ENCODE measurements at regions not wholly inside any gene's neighbourhood (a gene's known extent, or its start where the extent isn't known, plus 50 kb on each side); places are given as distances from the start of the nearest gene placed in this dataset.

DNA sequence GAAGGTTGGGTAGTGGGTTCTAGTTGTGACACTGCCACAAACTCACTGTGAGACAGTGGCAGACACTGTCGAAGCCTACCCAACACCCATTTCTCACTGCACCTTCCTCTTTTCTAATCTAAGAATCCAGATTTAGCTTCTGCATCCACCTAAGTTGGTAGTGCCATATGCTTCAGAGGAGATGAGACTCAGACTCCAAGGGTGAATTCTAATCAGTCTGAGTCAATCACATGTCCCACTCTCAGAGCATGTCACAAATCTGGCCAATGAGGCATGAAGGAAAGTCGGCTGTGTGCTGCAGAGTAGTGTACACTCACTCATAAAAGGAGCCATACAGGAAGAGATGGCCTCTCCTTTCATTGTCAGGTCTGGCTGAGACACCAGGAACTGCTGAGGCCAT is 102.1 kb upstream of the RAP1B start:
- H3K9me3 ChIP-seq (ENCODE audit: control extremely low read depth in 1 of 5, control insufficient read depth in 4 of 5, insufficient read depth in 2 of 5, low read depth in 1 of 5, low read length in 4 of 5) = no peaks in the 10 kb centered on the region
- DNase-seq = peak in 2 of 3 donors; percentile 72 to 85
- CTCF ChIA-PET = interaction anchor here (1.0 kb wide), 1 partner anchor 13 kb away, joined by 4 read pairs; no protein-coding TSS in a partner anchor
- no peak overlapping the region for H3K27ac ChIP-seq (ENCODE audit: insufficient read depth in 1 of 2, low read depth in 1 of 2, low read length in 2 of 2, poor library complexity in 1 of 2, severe bottlenecking in 2 of 2)
- no peaks in the 10 kb centered on the region for H3K36me3 ChIP-seq (ENCODE audit: control insufficient read depth in 4 of 4, insufficient read depth in 4 of 4, low read length in 3 of 4)
- no peak overlapping the region for H3K4me3 ChIP-seq (ENCODE audit: control insufficient read depth in 1 of 7, extremely low read depth in 1 of 7, insufficient read depth in 4 of 7, low read depth in 2 of 7, low read length in 6 of 7)
- POLR2A ChIA-PET = no interaction called here
- peaks cover 0 to 6% (median 2%) of the 10 kb centered on the region in 4 experiments for H3K4me1 ChIP-seq (ENCODE audit: control extremely low read depth in 1 of 4, control insufficient read depth in 4 of 4, insufficient read depth in 4 of 4, low read length in 3 of 4)
- no peaks in the 10 kb centered on the region for H3K27me3 ChIP-seq (replicated peaks in 2 of 5; ENCODE audit: control insufficient read depth in 4 of 5, insufficient read depth in 5 of 5, low read length in 4 of 5)
- 100% methylated on average over 1 of the region's 2 CpGs for WGBS (ENCODE audit: insufficient coverage)

DNA sequence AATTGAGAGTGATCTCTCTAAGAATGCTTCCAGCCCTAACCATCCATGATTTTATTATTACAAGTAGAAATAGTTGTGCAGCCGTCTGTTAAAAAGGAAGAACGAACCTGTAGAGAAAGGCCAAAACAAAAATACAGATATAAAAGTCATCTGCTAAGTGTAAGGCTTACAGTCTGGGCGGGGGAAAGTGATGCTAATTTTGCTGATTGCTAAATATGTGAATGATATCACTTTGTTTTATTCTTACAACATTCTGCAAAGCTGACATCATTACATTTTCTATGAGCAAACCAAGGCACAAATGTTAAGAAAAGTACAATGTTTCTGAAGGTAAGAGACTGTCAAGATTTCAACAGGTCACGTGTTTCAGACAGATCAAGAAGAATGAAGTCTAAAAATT is 101.5 kb upstream of the RAP1B start:
- H3K36me3 ChIP-seq (ENCODE audit: control insufficient read depth in 4 of 4, insufficient read depth in 4 of 4, low read length in 3 of 4) = no peaks in the 10 kb centered on the region
- H3K9me3 ChIP-seq (ENCODE audit: control extremely low read depth in 1 of 5, control insufficient read depth in 4 of 5, insufficient read depth in 2 of 5, low read depth in 1 of 5, low read length in 4 of 5) = no peaks in the 10 kb centered on the region
- no peak overlapping the region for H3K27ac ChIP-seq (ENCODE audit: insufficient read depth in 1 of 2, low read depth in 1 of 2, low read length in 2 of 2, poor library complexity in 1 of 2, severe bottlenecking in 2 of 2)
- no peak for DNase-seq
- 91% methylated on average over 1 of the region's 4 CpGs for WGBS (ENCODE audit: insufficient coverage)
- H3K4me3 ChIP-seq (ENCODE audit: control insufficient read depth in 1 of 7, extremely low read depth in 1 of 7, insufficient read depth in 4 of 7, low read depth in 2 of 7, low read length in 6 of 7) = no peak overlapping the region
- peaks cover 0 to 6% (median 2%) of the 10 kb centered on the region in 4 experiments for H3K4me1 ChIP-seq (ENCODE audit: control extremely low read depth in 1 of 4, control insufficient read depth in 4 of 4, insufficient read depth in 4 of 4, low read length in 3 of 4)
- ChIA-PET CTCF (interaction anchor here (1.0 to 1.8 kb wide), 2 partner anchors 9 to 19 kb away, joined by 3 to 4 read pairs; no protein-coding TSS in a partner anchor), POLR2A (no interaction called here)
- H3K27me3 ChIP-seq (replicated peaks in 2 of 5; ENCODE audit: control insufficient read depth in 4 of 5, insufficient read depth in 5 of 5, low read length in 4 of 5) = no peaks in the 10 kb centered on the region

DNA sequence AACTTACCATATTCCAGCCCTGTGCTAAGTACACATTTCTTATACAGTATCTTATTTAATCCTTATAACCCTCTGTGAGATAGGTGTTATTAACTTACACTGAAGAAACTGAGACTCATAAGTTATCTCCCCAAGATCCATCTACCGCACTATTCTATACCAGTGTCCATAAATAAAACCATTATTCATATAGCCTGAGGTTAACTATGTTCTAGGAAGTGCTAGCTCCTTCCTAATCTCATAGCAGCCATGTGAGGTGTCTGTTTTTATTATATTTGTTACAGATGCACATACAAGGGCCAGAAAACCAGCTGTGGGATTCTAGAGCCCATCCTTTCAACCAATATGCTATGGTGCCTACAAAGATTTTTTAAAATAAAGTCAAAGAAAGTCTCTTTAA is 100.3 kb upstream of the RAP1B start:
- Histone ChIP-seq H3K27ac (ENCODE audit: insufficient read depth in 1 of 2, low read depth in 1 of 2, low read length in 2 of 2, poor library complexity in 1 of 2, severe bottlenecking in 2 of 2) (no peak overlapping the region), H3K27me3 (replicated peaks in 2 of 5; ENCODE audit: control insufficient read depth in 4 of 5, insufficient read depth in 5 of 5, low read length in 4 of 5) (no peaks in the 10 kb centered on the region), H3K36me3 (ENCODE audit: control insufficient read depth in 4 of 4, insufficient read depth in 4 of 4, low read length in 3 of 4) (no peaks in the 10 kb centered on the region), H3K9me3 (ENCODE audit: control extremely low read depth in 1 of 5, control insufficient read depth in 4 of 5, insufficient read depth in 2 of 5, low read depth in 1 of 5, low read length in 4 of 5) (no peaks in the 10 kb centered on the region), H3K4me3 (ENCODE audit: control insufficient read depth in 1 of 7, extremely low read depth in 1 of 7, insufficient read depth in 4 of 7, low read depth in 2 of 7, low read length in 6 of 7) (no peak overlapping the region), H3K4me1 (ENCODE audit: control extremely low read depth in 1 of 4, control insufficient read depth in 4 of 4, insufficient read depth in 4 of 4, low read length in 3 of 4) (peaks cover 0 to 11% (median 2%) of the 10 kb centered on the region in 4 experiments)
- DNase-seq = no peak
- POLR2A ChIA-PET = no interaction called here
- CTCF ChIA-PET = interaction anchor here (0.9 to 1.8 kb wide), 7 partner anchors 13 to 161 kb away, joined by 3 to 5 read pairs (median 4); no protein-coding TSS in a partner anchor
- WGBS (ENCODE audit: insufficient coverage) = no CpG with 5 or more reads among the region's 1 CpG

DNA sequence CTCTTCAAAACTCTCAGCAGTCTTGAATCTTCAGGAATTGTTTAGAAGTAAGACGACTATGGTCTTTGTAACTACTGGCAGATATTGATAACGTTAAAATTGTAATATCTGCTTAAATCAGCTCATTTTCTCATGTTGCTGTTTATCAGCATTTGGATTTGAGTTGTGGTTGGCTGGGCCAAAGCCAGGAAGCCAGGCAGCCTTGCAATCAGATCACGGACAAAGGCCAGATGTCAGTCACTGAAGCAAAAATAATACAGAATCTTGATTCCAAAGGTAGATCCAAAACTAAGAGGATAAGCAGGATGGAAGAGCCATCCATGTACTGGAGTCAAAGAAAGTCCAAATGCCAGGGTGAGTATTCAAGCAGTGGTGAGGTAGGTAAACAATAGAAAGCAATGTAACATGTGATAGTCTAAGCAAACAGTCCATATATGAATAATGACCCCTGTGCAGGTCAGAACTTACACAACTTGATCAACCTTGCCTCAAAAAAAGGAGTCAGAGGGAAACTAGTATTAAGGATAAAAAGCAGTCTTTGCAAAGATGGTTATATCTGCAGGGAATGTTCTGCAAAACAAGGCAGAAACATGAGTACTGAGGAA is 95.8 kb upstream of the RAP1B start:
- no peaks in the 10 kb centered on the region for H3K9me3 ChIP-seq (ENCODE audit: control extremely low read depth in 1 of 5, control insufficient read depth in 4 of 5, insufficient read depth in 2 of 5, low read depth in 1 of 5, low read length in 4 of 5)
- H3K4me3 ChIP-seq (ENCODE audit: control insufficient read depth in 1 of 7, extremely low read depth in 1 of 7, insufficient read depth in 4 of 7, low read depth in 2 of 7, low read length in 6 of 7) = no peak overlapping the region
- CTCF ChIA-PET = no interaction called here
- H3K27ac ChIP-seq (ENCODE audit: insufficient read depth in 1 of 2, low read depth in 1 of 2, low read length in 2 of 2, poor library complexity in 1 of 2, severe bottlenecking in 2 of 2) = no peak overlapping the region
- WGBS (ENCODE audit: insufficient coverage) = 65% methylated on average over 3 of the region's 3 CpGs
- POLR2A ChIA-PET = no interaction called here
- DNase-seq = no peak
- no peaks in the 10 kb centered on the region for H3K27me3 ChIP-seq (replicated peaks in 2 of 5; ENCODE audit: control insufficient read depth in 4 of 5, insufficient read depth in 5 of 5, low read length in 4 of 5)
- H3K4me1 ChIP-seq (ENCODE audit: control extremely low read depth in 1 of 4, control insufficient read depth in 4 of 4, insufficient read depth in 4 of 4, low read length in 3 of 4) = peaks cover 0 to 5% (median 0%) of the 10 kb centered on the region in 4 experiments
- no peaks in the 10 kb centered on the region for H3K36me3 ChIP-seq (ENCODE audit: control insufficient read depth in 4 of 4, insufficient read depth in 4 of 4, low read length in 3 of 4)

DNA sequence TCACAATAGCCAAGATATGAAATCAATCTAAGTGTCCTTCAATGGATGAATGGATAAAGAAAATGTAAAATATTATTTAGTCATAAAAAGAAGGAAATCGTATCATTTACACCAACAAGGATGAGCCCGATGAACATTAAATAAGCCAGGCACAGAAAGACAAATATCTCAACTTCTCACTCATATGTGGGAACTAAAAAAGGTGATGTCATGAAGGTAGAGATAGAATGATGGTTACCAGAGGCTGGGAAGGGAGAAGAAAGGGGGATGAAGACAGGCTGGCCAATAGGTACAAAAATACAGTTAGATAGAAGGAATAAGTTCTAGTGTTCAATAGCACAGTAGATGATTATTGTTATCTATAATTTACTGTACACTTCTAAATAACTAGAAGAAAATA is 94.9 kb upstream of the RAP1B start:
- CTCF ChIA-PET = no interaction called here
- no CpG with 5 or more reads among the region's 2 CpGs for WGBS (ENCODE audit: insufficient coverage)
- POLR2A ChIA-PET = no interaction called here
- no peaks in the 10 kb centered on the region for H3K36me3 ChIP-seq (ENCODE audit: control insufficient read depth in 4 of 4, insufficient read depth in 4 of 4, low read length in 3 of 4)
- peaks cover 0 to 5% (median 0%) of the 10 kb centered on the region in 4 experiments for H3K4me1 ChIP-seq (ENCODE audit: control extremely low read depth in 1 of 4, control insufficient read depth in 4 of 4, insufficient read depth in 4 of 4, low read length in 3 of 4)
- H3K9me3 ChIP-seq (ENCODE audit: control extremely low read depth in 1 of 5, control insufficient read depth in 4 of 5, insufficient read depth in 2 of 5, low read depth in 1 of 5, low read length in 4 of 5) = no peaks in the 10 kb centered on the region
- H3K27me3 ChIP-seq (replicated peaks in 2 of 5; ENCODE audit: control insufficient read depth in 4 of 5, insufficient read depth in 5 of 5, low read length in 4 of 5) = no peaks in the 10 kb centered on the region
- no peak overlapping the region for H3K27ac ChIP-seq (ENCODE audit: insufficient read depth in 1 of 2, low read depth in 1 of 2, low read length in 2 of 2, poor library complexity in 1 of 2, severe bottlenecking in 2 of 2)
- DNase-seq = no peak
- no peak overlapping the region for H3K4me3 ChIP-seq (ENCODE audit: control insufficient read depth in 1 of 7, extremely low read depth in 1 of 7, insufficient read depth in 4 of 7, low read depth in 2 of 7, low read length in 6 of 7)

DNA sequence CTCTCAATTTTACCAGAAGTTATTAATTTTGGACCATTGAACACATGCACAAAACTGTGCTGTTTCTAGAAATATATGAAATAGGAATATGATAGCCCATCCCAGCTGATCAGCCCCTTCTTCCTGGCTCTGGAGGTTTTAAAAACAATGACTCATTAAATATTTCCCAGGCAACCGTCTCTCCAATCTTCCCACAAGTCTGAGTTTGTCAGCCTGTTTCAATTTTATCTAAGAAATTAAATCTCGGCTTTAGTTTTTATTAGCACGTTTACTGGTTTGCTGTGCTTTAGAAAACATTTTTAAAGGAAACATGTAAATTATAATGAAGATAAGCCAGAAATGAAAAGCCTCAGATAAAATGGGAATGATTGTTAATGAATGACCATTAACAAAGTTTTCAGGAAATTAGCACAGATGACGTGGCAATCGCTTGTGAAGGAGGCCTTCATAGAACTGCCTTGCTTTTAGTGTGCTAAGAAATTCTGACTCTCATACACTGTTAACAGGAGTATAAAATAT is 89.3 kb upstream of the RAP1B start:
- Histone ChIP-seq H3K9me3 (ENCODE audit: control extremely low read depth in 1 of 5, control insufficient read depth in 4 of 5, insufficient read depth in 2 of 5, low read depth in 1 of 5, low read length in 4 of 5) (peaks cover 0 to 7% (median 0%) of the 10 kb centered on the region in 5 experiments), H3K4me1 (ENCODE audit: control extremely low read depth in 1 of 4, control insufficient read depth in 4 of 4, insufficient read depth in 4 of 4, low read length in 3 of 4) (peaks cover 0 to 6% (median 2%) of the 10 kb centered on the region in 4 experiments), H3K4me3 (ENCODE audit: control insufficient read depth in 1 of 7, extremely low read depth in 1 of 7, insufficient read depth in 4 of 7, low read depth in 2 of 7, low read length in 6 of 7) (no peak overlapping the region), H3K27ac (ENCODE audit: insufficient read depth in 1 of 2, low read depth in 1 of 2, low read length in 2 of 2, poor library complexity in 1 of 2, severe bottlenecking in 2 of 2) (no peak overlapping the region), H3K36me3 (ENCODE audit: control insufficient read depth in 4 of 4, insufficient read depth in 4 of 4, low read length in 3 of 4) (no peaks in the 10 kb centered on the region), H3K27me3 (replicated peaks in 2 of 5; ENCODE audit: control insufficient read depth in 4 of 5, insufficient read depth in 5 of 5, low read length in 4 of 5) (no peaks in the 10 kb centered on the region)
- POLR2A ChIA-PET = no interaction called here
- 6% methylated on average over 2 of the region's 5 CpGs for WGBS (ENCODE audit: insufficient coverage)
- peak in 1 of 3 donors; percentile 26 for DNase-seq
- CTCF ChIA-PET = interaction anchor here (1.1 kb wide), 1 partner anchor 19 kb away, joined by 3 read pairs; no protein-coding TSS in a partner anchor

DNA sequence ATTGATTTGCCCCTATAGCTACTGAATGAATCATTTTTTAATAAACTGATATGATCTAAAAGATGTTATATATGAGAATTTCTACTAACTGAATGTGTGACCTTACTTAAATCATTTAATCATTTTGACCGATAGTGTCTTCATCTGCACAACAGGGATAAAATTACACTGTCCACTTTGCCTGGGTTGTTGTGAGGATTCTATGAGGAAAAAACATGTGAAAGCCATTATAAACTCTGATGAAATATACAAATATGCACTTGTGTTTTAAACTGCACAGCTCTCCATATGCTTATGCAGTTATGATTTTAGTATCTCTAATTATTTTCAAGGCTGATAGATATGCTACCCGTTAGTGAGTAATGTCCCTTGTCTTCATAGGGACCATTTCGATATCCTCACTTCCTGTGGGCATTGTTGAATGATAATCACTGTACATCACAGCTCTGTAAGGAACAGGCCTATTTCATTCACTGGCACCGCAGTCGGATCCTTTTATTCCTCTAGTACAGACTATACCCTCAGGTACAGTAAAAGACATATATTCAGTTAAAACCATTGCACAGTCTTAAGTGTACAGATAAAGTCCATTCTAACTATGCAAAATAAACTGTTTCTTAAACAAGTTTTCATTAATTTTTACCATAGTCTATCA is 88.7 kb upstream of the RAP1B start:
- peaks cover 0 to 6% (median 2%) of the 10 kb centered on the region in 4 experiments for H3K4me1 ChIP-seq (ENCODE audit: control extremely low read depth in 1 of 4, control insufficient read depth in 4 of 4, insufficient read depth in 4 of 4, low read length in 3 of 4)
- WGBS (ENCODE audit: insufficient coverage) = 100% methylated on average over 4 of the region's 5 CpGs
- peaks cover 0 to 7% (median 0%) of the 10 kb centered on the region in 5 experiments for H3K9me3 ChIP-seq (ENCODE audit: control extremely low read depth in 1 of 5, control insufficient read depth in 4 of 5, insufficient read depth in 2 of 5, low read depth in 1 of 5, low read length in 4 of 5)
- no peaks in the 10 kb centered on the region for H3K27me3 ChIP-seq (replicated peaks in 2 of 5; ENCODE audit: control insufficient read depth in 4 of 5, insufficient read depth in 5 of 5, low read length in 4 of 5)
- no peak for DNase-seq
- no peaks in the 10 kb centered on the region for H3K36me3 ChIP-seq (ENCODE audit: control insufficient read depth in 4 of 4, insufficient read depth in 4 of 4, low read length in 3 of 4)
- H3K27ac ChIP-seq (ENCODE audit: insufficient read depth in 1 of 2, low read depth in 1 of 2, low read length in 2 of 2, poor library complexity in 1 of 2, severe bottlenecking in 2 of 2) = no peak overlapping the region
- POLR2A ChIA-PET = no interaction called here
- CTCF ChIA-PET = interaction anchor here (0.6 to 1.1 kb wide), 2 partner anchors 19 to 27 kb away, joined by 3 read pairs; no protein-coding TSS in a partner anchor
- H3K4me3 ChIP-seq (ENCODE audit: control insufficient read depth in 1 of 7, extremely low read depth in 1 of 7, insufficient read depth in 4 of 7, low read depth in 2 of 7, low read length in 6 of 7) = no peak overlapping the region

All from common myeloid progenitor, CD34-positive (primary cell).